ENCODE measurements at regions not wholly inside any gene's neighbourhood (a gene's known extent, or its start where the extent isn't known, plus 50 kb on each side); places are given as distances from the start of the nearest gene placed in this dataset.

- Histone ChIP-seq H3K9me3 (no peaks in the 10 kb centered on the region), H3K4me3 (ENCODE audit: low read depth in 1 of 2, low read length in 1 of 2) (no peak overlapping the region), H3K27me3 (peaks cover 4% of the 10 kb centered on the region), H3K36me3 (no peaks in the 10 kb centered on the region), H3K4me1 (ENCODE audit: control insufficient read depth in 1 of 2, insufficient read depth in 1 of 2, low read depth in 1 of 2, low read length in 1 of 2) (no peaks in the 10 kb centered on the region), H3K27ac (no peak overlapping the region)
- no peak for TF ChIP-seq CTCF (IDR thresholded peaks at IDR 0.05)
Observed at GRCh38 chr1:30639881-30640452, 83.4 kb downstream of the MATN1 start.

- Histone ChIP-seq H3K27ac (no peak overlapping the region), H3K4me1 (ENCODE audit: control insufficient read depth in 1 of 2, insufficient read depth in 1 of 2, low read depth in 1 of 2, low read length in 1 of 2) (no peaks in the 10 kb centered on the region), H3K36me3 (no peaks in the 10 kb centered on the region), H3K27me3 (peaks cover 4% of the 10 kb centered on the region), H3K9me3 (no peaks in the 10 kb centered on the region), H3K4me3 (ENCODE audit: low read depth in 1 of 2, low read length in 1 of 2) (no peak overlapping the region)
- no peak for TF ChIP-seq CTCF (IDR thresholded peaks at IDR 0.05)
Observed at GRCh38 chr1:30638811-30639210, 84.6 kb downstream of the MATN1 start.

DNA sequence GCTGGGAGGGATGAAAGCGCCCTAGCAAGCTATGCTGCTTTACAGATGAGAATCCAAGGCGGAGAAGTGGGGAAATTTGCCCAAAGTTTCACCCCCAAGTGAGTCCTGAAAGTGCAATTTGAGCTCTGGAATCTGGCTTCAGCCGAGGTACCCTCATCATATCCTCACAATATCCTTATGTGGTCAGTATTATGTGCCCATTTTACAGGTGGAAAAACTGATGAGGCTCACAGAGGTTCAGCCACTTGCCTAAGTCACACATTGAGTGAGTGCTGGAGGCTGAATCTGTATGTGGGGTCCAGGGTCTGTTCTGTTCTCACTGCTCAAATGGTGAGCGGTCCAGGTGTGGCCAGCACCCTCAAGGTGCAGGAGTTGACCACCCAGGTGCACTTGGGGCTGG is 85.3 kb downstream of the MATN1 start:
- TF ChIP-seq CTCF (IDR thresholded peaks at IDR 0.05) = no peak

DNA sequence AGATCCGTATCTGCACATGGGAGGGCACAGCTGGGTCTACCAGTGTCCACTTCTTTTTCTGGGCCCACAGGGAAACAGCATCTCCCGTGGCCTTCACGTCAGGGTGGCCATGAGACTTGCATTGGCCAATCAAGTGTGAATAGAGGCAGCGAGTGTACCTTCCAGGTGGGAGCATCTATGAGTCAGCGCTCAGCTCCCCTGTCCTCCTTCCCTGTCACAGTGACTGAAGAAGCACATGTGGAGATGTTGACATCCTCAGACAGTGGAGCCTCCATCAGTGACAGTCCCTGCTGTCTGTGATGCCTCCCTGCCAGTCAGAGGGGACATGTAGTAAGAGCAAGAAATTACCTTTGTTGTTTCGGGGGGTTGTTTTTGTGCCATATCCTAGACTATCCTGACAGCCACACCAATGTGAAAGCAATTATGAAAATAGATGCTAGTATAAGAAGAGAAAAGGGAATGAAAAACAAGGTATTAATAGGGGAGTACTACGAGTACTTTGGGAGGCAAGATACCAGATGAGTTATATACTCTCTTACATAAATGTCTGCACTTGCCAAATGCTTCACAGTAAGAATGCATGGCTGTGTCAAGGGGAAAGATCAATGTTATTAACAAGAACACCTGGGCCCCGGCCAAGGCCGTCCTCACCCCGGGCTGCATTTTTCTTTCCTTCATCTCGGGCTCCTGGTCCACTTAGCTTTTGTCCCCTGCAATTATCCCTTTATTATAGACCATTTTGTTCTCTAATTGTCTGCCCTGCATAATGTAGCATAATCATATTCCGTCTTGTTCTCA is 86.0 kb downstream of the MATN1 start:
- Histone ChIP-seq H3K4me3 (ENCODE audit: low read depth in 1 of 2, low read length in 1 of 2) (no peak overlapping the region), H3K36me3 (no peaks in the 10 kb centered on the region), H3K4me1 (ENCODE audit: control insufficient read depth in 1 of 2, insufficient read depth in 1 of 2, low read depth in 1 of 2, low read length in 1 of 2) (no peaks in the 10 kb centered on the region), H3K27ac (no peak overlapping the region), H3K9me3 (no peaks in the 10 kb centered on the region), H3K27me3 (no peaks in the 10 kb centered on the region)
- no peak for TF ChIP-seq CTCF (IDR thresholded peaks at IDR 0.05)

More for the DNA sequence above, 85.3 kb downstream of the MATN1 start:
- Histone ChIP-seq H3K27me3 (no peaks in the 10 kb centered on the region), H3K4me3 (ENCODE audit: low read depth in 1 of 2, low read length in 1 of 2) (no peak overlapping the region), H3K9me3 (no peaks in the 10 kb centered on the region), H3K36me3 (no peaks in the 10 kb centered on the region), H3K27ac (no peak overlapping the region), H3K4me1 (ENCODE audit: control insufficient read depth in 1 of 2, insufficient read depth in 1 of 2, low read depth in 1 of 2, low read length in 1 of 2) (no peaks in the 10 kb centered on the region)

DNA sequence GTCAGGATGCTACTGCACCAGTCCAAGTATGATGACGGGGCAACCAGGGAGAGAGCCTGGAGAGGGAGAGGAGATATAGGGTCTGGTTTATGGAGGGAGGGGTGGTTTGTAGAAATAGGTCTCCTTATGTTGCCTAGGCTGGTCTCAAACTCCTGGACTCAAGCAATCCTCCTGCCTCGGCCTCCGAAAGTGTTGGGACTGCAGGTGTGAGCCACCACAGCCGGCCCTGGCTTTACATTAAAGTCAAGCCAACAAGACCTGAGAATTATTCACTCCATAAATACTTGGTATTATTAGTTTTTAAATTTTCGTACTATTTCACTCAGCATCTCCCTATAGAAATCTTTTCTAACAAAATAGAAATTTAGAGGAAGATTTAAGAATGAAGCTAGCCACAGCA is 86.8 kb downstream of the MATN1 start:
- Histone ChIP-seq H3K27ac (no peak overlapping the region), H3K4me3 (ENCODE audit: low read depth in 1 of 2, low read length in 1 of 2) (no peak overlapping the region), H3K4me1 (ENCODE audit: control insufficient read depth in 1 of 2, insufficient read depth in 1 of 2, low read depth in 1 of 2, low read length in 1 of 2) (no peaks in the 10 kb centered on the region), H3K36me3 (no peaks in the 10 kb centered on the region), H3K9me3 (no peaks in the 10 kb centered on the region), H3K27me3 (no peaks in the 10 kb centered on the region)
- TF ChIP-seq CTCF (IDR thresholded peaks at IDR 0.05) = no peak
